HEK293T (cell line): ENCODE measurements at regions not wholly inside any gene's neighbourhood (a gene's known extent, or its start where the extent isn't known, plus 50 kb on each side); places are given as distances from the start of the nearest gene placed in this dataset.

ENCODE experiments used
- CTCF ChIA-PET: fragments of 350-600 bp; formaldehyde crosslinking; extraction: SDS; loops from one replicate; lab custom pipeline; 2021; ENCODE audit warnings: antibody characterized with exemption, inconsistent platforms; lab: Yijun Ruan, JAX
- POLR2A ChIA-PET: fragments of 350-600 bp; formaldehyde crosslinking; extraction: SDS; loops from one replicate; lab custom pipeline; 2020; ENCODE audit warnings: antibody characterized with exemption, inconsistent platforms; lab: Yijun Ruan, JAX
- DNase-seq: peaks from one replicate; pipeline ENCODE4 v3.0.0; 2012; ENCODE audit warnings: mixed read lengths; ENCODE audit errors: extremely low spot score
- ARNT ChIP-seq: fragments of 450-650 bp; IDR thresholded peaks from 2 replicates; pipeline ENCODE4 v1.6.1; 2017; ENCODE audit warnings: mild to moderate bottlenecking
- BHLHE40 ChIP-seq: fragments of 450-650 bp; IDR thresholded peaks from 2 replicates; pipeline ENCODE4 v1.6.1; 2016; ENCODE audit warnings: mild to moderate bottlenecking, moderate library complexity, borderline replicate concordance
- CTBP1 ChIP-seq: fragments of 450-650 bp; IDR thresholded peaks from 2 replicates; pipeline ENCODE4 v1.6.1; 2016; ENCODE audit warnings: borderline replicate concordance
- ELF4 ChIP-seq: fragments of 450-650 bp; IDR thresholded peaks from 2 replicates; pipeline ENCODE4 v1.6.1; 2017; ENCODE audit warnings: antibody characterized with exemption
- FOXA1 ChIP-seq: fragments of 450-650 bp; IDR thresholded peaks from 2 replicates; pipeline ENCODE4 v1.6.1; 2016; ENCODE audit warnings: mild to moderate bottlenecking
- FOXK2 ChIP-seq: fragments of 450-650 bp; IDR thresholded peaks from 2 replicates; pipeline ENCODE4 v1.6.1; 2016; ENCODE audit warnings: mild to moderate bottlenecking
- FOXM1 ChIP-seq: fragments of 450-650 bp; IDR thresholded peaks from 2 replicates; pipeline ENCODE4 v1.6.1; 2017; ENCODE audit warnings: mild to moderate bottlenecking, borderline replicate concordance
- HDGF ChIP-seq: fragments of 450-650 bp; IDR thresholded peaks from 2 replicates; pipeline ENCODE4 v1.6.1; 2017; ENCODE audit warnings: antibody characterized with exemption, borderline replicate concordance
- L3MBTL2 ChIP-seq: fragments of 450-650 bp; conservative IDR thresholded peaks from 2 replicates; pipeline ENCODE4 v1.6.1; 2016; ENCODE audit warnings: mild to moderate bottlenecking
- LEF1 ChIP-seq: fragments of 450-650 bp; IDR thresholded peaks from 2 replicates; pipeline ENCODE4 v1.6.1; 2017; ENCODE audit warnings: mild to moderate bottlenecking, borderline replicate concordance
- NFRKB ChIP-seq: fragments of 450-650 bp; IDR thresholded peaks from 2 replicates; pipeline ENCODE4 v1.6.1; 2016; ENCODE audit warnings: mild to moderate bottlenecking, moderate library complexity
- PKNOX1 ChIP-seq: fragments of 450-650 bp; IDR thresholded peaks from 2 replicates; pipeline ENCODE4 v1.6.1; 2016
- SP1 ChIP-seq: fragments of 450-650 bp; IDR thresholded peaks from 2 replicates; pipeline ENCODE4 v1.6.1; 2017
- SUZ12 ChIP-seq: fragments of 450-650 bp; IDR thresholded peaks from 2 replicates; pipeline ENCODE4 v1.6.1; 2016; ENCODE audit warnings: mild to moderate bottlenecking
- TARDBP ChIP-seq: fragments of 450-650 bp; IDR thresholded peaks from 2 replicates; pipeline ENCODE4 v1.6.1; 2016
- ZNF384 ChIP-seq: fragments of 450-650 bp; IDR thresholded peaks from 2 replicates; pipeline ENCODE4 v1.6.1; 2016

GRCh38 chr6:56706981-56707726 lies 64.5 kb upstream of the DST start:
- no peak for DNase-seq
- POLR2A ChIA-PET, result interaction anchor here (1.0 kb wide), 1 partner anchor 136 kb away, joined by 3 read pairs; no protein-coding TSS in a partner anchor
- CTCF ChIA-PET, result no interaction called here
- no peak for TF ChIP-seq ELF4

DNA sequence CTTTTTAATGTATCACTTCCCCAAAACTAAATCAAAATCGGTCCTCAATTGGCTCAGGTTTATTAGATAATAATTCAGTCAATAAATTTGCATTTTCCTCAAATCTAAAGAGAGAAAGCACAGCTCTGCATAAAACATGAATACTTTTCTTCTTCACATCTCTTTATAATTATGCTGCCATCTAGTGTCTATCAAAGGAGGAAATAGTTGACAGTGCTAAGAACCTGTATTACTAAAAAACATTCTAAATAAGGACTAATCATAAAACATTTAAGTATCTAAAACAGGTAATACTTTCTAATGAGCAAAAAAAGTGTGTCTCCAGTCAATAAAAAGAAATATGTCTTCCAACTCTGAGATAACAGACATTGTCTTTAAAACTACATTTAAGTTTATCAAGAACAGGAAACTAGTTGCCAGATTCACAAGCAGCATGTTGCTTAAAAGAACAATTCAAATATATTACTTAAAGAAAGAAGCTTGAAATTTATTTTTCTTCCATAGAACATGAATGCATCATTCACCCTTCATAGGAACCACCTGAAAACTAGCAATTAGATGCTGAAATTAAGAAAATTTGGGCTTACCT lies 56.5 kb upstream of the DST start:
- ChIA-PET CTCF (interaction anchor here (0.5 to 1.1 kb wide), 5 partner anchors 20 to 159 kb away, joined by 3 to 4 read pairs (median 3); no protein-coding TSS in a partner anchor), POLR2A (interaction anchor here (0.6 kb wide), 1 partner anchor 61 kb away, joined by 3 read pairs; no protein-coding TSS in a partner anchor)
- no peak for DNase-seq
- TF ChIP-seq PKNOX1 (no peak), LEF1 (no peak), BHLHE40 (no peak)

DNA sequence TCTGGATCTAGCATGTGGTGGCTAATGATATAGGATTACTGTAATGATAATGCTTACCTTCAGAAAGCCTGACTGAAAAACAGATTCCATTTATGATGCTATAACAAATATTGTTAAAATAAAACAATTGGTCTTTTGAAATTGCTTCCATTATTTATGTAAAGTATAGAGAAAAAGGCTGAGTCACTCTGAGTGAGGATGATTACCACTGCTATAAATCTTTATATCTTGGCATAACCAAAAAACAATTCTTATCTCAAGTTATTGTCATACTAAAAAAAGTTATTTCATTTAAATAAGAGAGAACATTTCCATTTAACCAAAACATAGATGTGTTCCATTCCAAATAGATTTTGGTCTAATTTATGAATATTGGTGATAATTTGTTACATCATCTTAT lies 53.0 kb upstream of the DST start:
- ChIA-PET CTCF (no interaction called here), POLR2A (no interaction called here)
- no peak for DNase-seq
- TF ChIP-seq ARNT (no peak), NFRKB (no peak), L3MBTL2 (no peak), TARDBP (no peak), SP1 (no peak), FOXA1 (no peak), HDGF (no peak), ZNF384 (no peak)

DNA sequence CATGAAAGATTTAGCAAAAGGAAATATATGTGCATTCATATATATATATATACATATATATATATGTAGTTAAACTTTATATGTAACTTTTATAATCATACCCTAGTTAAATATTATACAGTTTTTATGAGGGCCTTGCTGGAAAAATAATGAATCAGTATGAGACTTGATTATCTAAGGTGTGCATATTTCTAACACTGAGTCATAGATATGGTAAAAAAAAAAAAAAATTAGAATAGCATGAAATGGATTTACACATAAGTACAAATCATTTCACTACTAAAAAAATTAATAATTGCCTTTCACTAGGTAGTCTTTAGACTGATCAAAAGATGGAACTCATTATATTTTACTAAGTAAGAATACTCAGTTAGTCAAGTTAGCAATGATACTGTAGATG lies 51.3 kb upstream of the DST start:
- CTCF ChIA-PET, result no interaction called here
- POLR2A ChIA-PET, result no interaction called here
- no peak for TF ChIP-seq L3MBTL2
- TF ChIP-seq FOXK2, result no peak
- TF ChIP-seq SUZ12, result no peak
- TF ChIP-seq FOXM1, result no peak
- TF ChIP-seq LEF1, result no peak
- TF ChIP-seq HDGF, result no peak
- no peak for TF ChIP-seq NFRKB
- TF ChIP-seq TARDBP, result no peak
- no peak for TF ChIP-seq FOXA1
- no peak for TF ChIP-seq ARNT
- no peak for TF ChIP-seq SP1
- no peak for TF ChIP-seq PKNOX1
- TF ChIP-seq BHLHE40, result no peak
- no peak for TF ChIP-seq CTBP1
- TF ChIP-seq ZNF384, result no peak
- no peak for TF ChIP-seq ELF4
- no peak for DNase-seq

- no peak for DNase-seq
Measured at GRCh38 chr6:56693246-56693607, 50.5 kb upstream of the DST start.

GRCh38 chr6:56692523-56693245 lies 50.0 kb upstream of the DST start:
- TF ChIP-seq L3MBTL2 (no peak), BHLHE40 (no peak)
- CTCF ChIA-PET, result no interaction called here
- POLR2A ChIA-PET, result no interaction called here
- no peak for DNase-seq

More at GRCh38 chr6:56693246-56693607, 50.5 kb upstream of the DST start:
- TF ChIP-seq SP1, result no peak
- POLR2A ChIA-PET, result no interaction called here
- CTCF ChIA-PET, result no interaction called here
